ENCODE measurements at regions not wholly inside any gene's neighbourhood (a gene's known extent, or its start where the extent isn't known, plus 50 kb on each side); places are given as distances from the start of the nearest gene placed in this dataset.

GRCh38 chr6:163900570-163900969 lies 486.1 kb downstream of the QKI start:
- no peak for DNase-seq (ENCODE audit: extremely low read depth, insufficient read length)
- no peaks in the 10 kb centered on the region for H3K36me3 ChIP-seq (ENCODE audit: control insufficient read depth, insufficient read depth, low read length)
- no peaks in the 10 kb centered on the region for H3K27me3 ChIP-seq (replicated peaks; ENCODE audit: control insufficient read depth, insufficient read depth, low read length)
- no peak for TF ChIP-seq CTCF (IDR thresholded peaks at IDR 0.05; ENCODE audit: insufficient read depth, low read length, poor library complexity, severe bottlenecking)
- no peak overlapping the region for H3K4me3 ChIP-seq (replicated peaks; ENCODE audit: low read depth, low read length)

GRCh38 chr6:163897669-163898068 lies 483.2 kb downstream of the QKI start:
- Histone ChIP-seq H3K36me3 (ENCODE audit: control insufficient read depth, insufficient read depth, low read length) (no peaks in the 10 kb centered on the region), H3K4me3 (replicated peaks; ENCODE audit: low read depth, low read length) (no peak overlapping the region), H3K27me3 (replicated peaks; ENCODE audit: control insufficient read depth, insufficient read depth, low read length) (no peaks in the 10 kb centered on the region)
- no peak for TF ChIP-seq CTCF (IDR thresholded peaks at IDR 0.05; ENCODE audit: insufficient read depth, low read length, poor library complexity, severe bottlenecking)
- DNase-seq (ENCODE audit: extremely low read depth, insufficient read length) = no peak

DNA sequence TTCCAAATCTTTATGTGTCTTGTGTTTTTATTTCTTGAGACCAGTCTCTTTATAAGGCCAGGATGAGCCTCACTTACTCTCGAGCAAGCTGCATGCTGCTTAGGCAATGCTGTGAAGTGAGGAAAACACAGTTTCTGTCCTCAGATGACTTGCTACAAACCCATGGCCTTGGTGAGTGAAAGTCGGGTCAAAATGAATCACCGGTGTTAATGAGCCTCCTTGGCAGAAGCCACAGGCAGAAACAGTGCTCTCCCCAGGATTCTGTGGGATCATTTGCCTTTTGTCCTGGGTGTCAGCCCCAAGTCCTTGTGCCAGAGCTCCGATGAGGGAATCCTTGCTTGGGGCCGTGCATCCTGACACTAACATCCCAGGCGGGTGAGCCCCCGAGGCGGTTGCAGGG lies 482.5 kb downstream of the QKI start:
- DNase-seq (ENCODE audit: extremely low read depth, insufficient read length) = no peak
- H3K4me3 ChIP-seq (replicated peaks; ENCODE audit: low read depth, low read length) = no peak overlapping the region
- no peaks in the 10 kb centered on the region for H3K27me3 ChIP-seq (replicated peaks; ENCODE audit: control insufficient read depth, insufficient read depth, low read length)
- TF ChIP-seq CTCF (IDR thresholded peaks at IDR 0.05; ENCODE audit: insufficient read depth, low read length, poor library complexity, severe bottlenecking) = no peak
- no peaks in the 10 kb centered on the region for H3K36me3 ChIP-seq (ENCODE audit: control insufficient read depth, insufficient read depth, low read length)

DNA sequence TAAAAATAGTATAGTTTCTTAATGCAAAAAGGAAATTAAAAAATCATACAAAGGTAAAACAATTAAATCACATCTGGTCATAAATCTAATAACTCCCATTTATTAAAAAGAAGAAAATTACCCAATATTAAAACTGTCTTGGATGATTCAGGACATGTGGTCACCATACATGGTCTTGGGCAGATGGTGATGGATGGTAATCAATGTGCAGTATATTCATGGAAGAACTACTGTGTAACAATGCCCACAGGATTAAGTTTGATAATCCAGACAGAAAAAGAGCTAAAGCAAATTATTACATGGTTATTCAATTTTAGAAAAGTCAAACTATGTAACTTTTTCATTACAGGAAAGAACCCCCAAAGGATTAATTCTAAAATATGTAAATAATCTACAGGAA lies 480.6 kb downstream of the QKI start:
- DNase-seq (ENCODE audit: extremely low read depth, insufficient read length) = no peak
- Histone ChIP-seq H3K36me3 (ENCODE audit: control insufficient read depth, insufficient read depth, low read length) (no peaks in the 10 kb centered on the region), H3K27me3 (replicated peaks; ENCODE audit: control insufficient read depth, insufficient read depth, low read length) (no peaks in the 10 kb centered on the region), H3K4me3 (replicated peaks; ENCODE audit: low read depth, low read length) (no peak overlapping the region)
- no peak for TF ChIP-seq CTCF (IDR thresholded peaks at IDR 0.05; ENCODE audit: insufficient read depth, low read length, poor library complexity, severe bottlenecking)

DNA sequence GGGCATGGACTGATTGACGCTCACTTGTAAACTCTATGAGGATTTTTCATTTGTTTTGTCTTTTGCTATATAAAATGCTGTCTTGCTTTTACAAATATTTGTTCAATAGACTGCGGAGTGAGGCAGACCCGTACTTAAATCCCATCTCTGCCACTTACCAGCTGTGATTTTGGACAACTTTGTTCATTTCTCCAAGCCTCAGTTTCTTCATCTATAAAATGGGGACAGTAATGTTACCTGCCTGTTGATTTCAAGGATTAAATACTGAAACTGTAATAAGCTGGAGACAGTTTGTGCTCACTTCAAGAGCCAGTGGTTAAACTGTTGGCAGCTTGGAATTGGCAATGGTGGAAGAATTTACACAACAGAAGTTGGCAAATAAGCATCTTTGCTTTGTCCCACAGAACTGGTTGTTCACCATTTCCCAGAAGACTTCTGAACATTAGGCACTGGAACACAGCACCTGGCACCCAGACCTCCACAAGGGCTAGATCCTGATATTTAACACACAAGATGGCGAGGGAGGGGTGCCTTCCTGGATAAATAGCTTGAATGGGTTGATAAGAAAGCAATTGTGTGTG lies 479.2 kb downstream of the QKI start:
- no peaks in the 10 kb centered on the region for H3K36me3 ChIP-seq (ENCODE audit: control insufficient read depth, insufficient read depth, low read length)
- TF ChIP-seq CTCF (IDR thresholded peaks at IDR 0.05; ENCODE audit: insufficient read depth, low read length, poor library complexity, severe bottlenecking) = no peak
- no peak overlapping the region for H3K4me3 ChIP-seq (replicated peaks; ENCODE audit: low read depth, low read length)
- H3K27me3 ChIP-seq (replicated peaks; ENCODE audit: control insufficient read depth, insufficient read depth, low read length) = no peaks in the 10 kb centered on the region
- DNase-seq (ENCODE audit: extremely low read depth, insufficient read length) = no peak

Data from GM06990 (cell line).